Breast epithelium (tissue), 3 donors: ENCODE measurements at regions not wholly inside any gene's neighbourhood (a gene's known extent, or its start where the extent isn't known, plus 50 kb on each side); places are given as distances from the start of the nearest gene placed in this dataset.

ENCODE experiments used
- POLR2A ChIP-seq: fragments of 450-650 bp; IDR thresholded peaks from one replicate; pipeline ENCODE4 v1.6.1; 2016; ENCODE audit warnings: antibody characterized with exemption, mild to moderate bottlenecking, moderate library complexity
- TF ChIP-seq, protein P1 (sequence below), 3 donors: fragments of 450-650 bp; IDR thresholded peaks; one replicate each; pipeline ENCODE4 v1.5.1; 2016 to 2017; ENCODE audit warnings: antibody characterized with exemption in 3 of 3, mild to moderate bottlenecking in 3 of 3, moderate library complexity in 3 of 3

DNA sequence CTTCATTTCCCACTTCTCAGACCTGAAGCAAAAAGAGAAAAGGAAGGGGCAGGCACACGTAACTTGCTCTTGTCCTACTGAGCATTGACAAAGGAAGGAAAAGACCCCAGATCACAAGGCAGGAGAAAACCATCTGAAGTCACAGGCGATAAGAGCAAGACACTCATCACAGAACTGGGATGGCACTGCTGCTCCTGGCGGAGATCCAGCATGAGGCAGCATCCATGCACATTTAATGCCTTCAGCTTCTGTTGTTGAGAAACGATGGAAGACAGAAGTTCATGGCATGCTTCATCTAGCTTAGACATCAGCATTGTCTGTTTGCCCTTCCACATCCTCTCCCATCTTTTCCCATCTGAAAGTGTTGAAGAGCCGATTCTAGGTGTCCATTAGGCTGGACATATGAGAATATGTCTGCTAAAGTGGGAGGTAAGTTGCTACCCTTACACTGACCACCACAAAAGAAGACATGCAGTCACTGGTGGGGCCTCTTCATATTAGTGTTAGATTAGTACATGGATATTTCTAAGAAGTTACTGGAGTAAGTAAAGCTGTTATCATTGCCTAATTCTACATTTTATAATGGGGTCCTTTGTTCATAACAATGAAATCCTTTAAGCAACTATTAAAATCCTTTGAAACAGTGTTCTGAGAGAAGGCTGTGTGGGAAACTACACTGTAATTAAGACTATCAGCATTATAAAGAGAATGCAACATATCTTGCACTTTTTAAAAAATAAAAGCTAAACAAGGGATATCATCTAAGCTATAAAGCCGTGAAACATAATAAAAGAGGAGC, 618.5 kb downstream of the C6orf118 start:
- TF ChIP-seq, protein P1, sequence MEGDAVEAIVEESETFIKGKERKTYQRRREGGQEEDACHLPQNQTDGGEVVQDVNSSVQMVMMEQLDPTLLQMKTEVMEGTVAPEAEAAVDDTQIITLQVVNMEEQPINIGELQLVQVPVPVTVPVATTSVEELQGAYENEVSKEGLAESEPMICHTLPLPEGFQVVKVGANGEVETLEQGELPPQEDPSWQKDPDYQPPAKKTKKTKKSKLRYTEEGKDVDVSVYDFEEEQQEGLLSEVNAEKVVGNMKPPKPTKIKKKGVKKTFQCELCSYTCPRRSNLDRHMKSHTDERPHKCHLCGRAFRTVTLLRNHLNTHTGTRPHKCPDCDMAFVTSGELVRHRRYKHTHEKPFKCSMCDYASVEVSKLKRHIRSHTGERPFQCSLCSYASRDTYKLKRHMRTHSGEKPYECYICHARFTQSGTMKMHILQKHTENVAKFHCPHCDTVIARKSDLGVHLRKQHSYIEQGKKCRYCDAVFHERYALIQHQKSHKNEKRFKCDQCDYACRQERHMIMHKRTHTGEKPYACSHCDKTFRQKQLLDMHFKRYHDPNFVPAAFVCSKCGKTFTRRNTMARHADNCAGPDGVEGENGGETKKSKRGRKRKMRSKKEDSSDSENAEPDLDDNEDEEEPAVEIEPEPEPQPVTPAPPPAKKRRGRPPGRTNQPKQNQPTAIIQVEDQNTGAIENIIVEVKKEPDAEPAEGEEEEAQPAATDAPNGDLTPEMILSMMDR (IDR thresholded peaks at IDR 0.05), result no peak
- TF ChIP-seq POLR2A, result no peak
